Keratinocyte (primary cell): ENCODE measurements at regions not wholly inside any gene's neighbourhood (a gene's known extent, or its start where the extent isn't known, plus 50 kb on each side); places are given as distances from the start of the nearest gene placed in this dataset.

Source experiments
- DNase-seq: peaks from one replicate; pipeline ENCODE4 v3.0.0-alpha.2; 2011; ENCODE audit warnings: low read depth, missing footprints, low spot score
- FAIRE-seq: peaks from 2 replicates; lab custom pipeline; 2011; peaks lifted over from hg19 to GRCh38; lab: Jason Lieb, UNC
- H2AFZ ChIP-seq: 2 replicates; pipeline ENCODE4 v1.6.0; 2012; ENCODE audit warnings: low read length, control low read depth, inconsistent platforms; ENCODE audit not compliant: control insufficient read depth
- H3K27ac ChIP-seq: 2 replicates; pipeline ENCODE4 v1.5.1; 2011; ENCODE audit warnings: low read length; ENCODE audit not compliant: control insufficient read depth, insufficient read depth
- H3K27me3 ChIP-seq: 3 replicates; pipeline ENCODE4 v1.6.0; 2011; ENCODE audit warnings: low read length; ENCODE audit not compliant: control insufficient read depth, insufficient read depth; ENCODE audit errors: extremely low read depth
- H3K36me3 ChIP-seq, 2 experiments: 2 replicates in 1 of 2; 3 replicates in 1 of 2; pipeline ENCODE4 v1.5.1; 2011; ENCODE audit warnings: low read length in 2 of 2, mild to moderate bottlenecking in 1 of 2; ENCODE audit not compliant: control insufficient read depth in 2 of 2, insufficient read depth in 2 of 2; ENCODE audit errors: extremely low read depth in 1 of 2
- H3K4me1 ChIP-seq: 3 replicates; pipeline ENCODE4 v1.5.1; 2011; ENCODE audit warnings: low read length; ENCODE audit not compliant: control insufficient read depth, insufficient read depth; ENCODE audit errors: extremely low read depth
- H3K4me2 ChIP-seq: 3 replicates; pipeline ENCODE4 v1.6.0; 2011; ENCODE audit warnings: low read depth, low read length; ENCODE audit not compliant: control insufficient read depth, insufficient read depth; ENCODE audit errors: extremely low read depth
- H3K4me3 ChIP-seq, 3 experiments: fragments of 200-600 bp in 1 of 3; sonication (generic) in 1 of 3; 2 replicates in 2 of 3; 3 replicates in 1 of 3; pipeline ENCODE4 v1.5.1; 2011 to 2016; ENCODE audit warnings: low read length in 3 of 3, mild to moderate bottlenecking in 3 of 3, control low read depth in 2 of 3, inconsistent platforms in 1 of 3, low read depth in 1 of 3, mixed read lengths in 1 of 3, mixed run types in 1 of 3, moderate library complexity in 1 of 3; ENCODE audit not compliant: control insufficient read depth in 2 of 3, insufficient read depth in 2 of 3; ENCODE audit errors: extremely low read depth in 1 of 3
- H3K79me2 ChIP-seq: 2 replicates; pipeline ENCODE4 v1.6.0; 2012; ENCODE audit warnings: low read length; ENCODE audit not compliant: control insufficient read depth, insufficient read depth
- H3K9ac ChIP-seq: 3 replicates; pipeline ENCODE4 v1.6.0; 2011; ENCODE audit warnings: low read length; ENCODE audit not compliant: control insufficient read depth, insufficient read depth; ENCODE audit errors: extremely low read depth
- H3K9me1 ChIP-seq: 3 replicates; pipeline ENCODE4 v1.6.0; 2011; ENCODE audit warnings: low read length; ENCODE audit not compliant: control insufficient read depth, insufficient read depth; ENCODE audit errors: extremely low read depth
- H3K9me3 ChIP-seq: 2 replicates; pipeline ENCODE4 v1.5.1; 2012; ENCODE audit warnings: low read depth, low read length; ENCODE audit not compliant: control insufficient read depth
- H4K20me1 ChIP-seq: 3 replicates; pipeline ENCODE4 v1.6.0; 2011; ENCODE audit warnings: low read length; ENCODE audit not compliant: control insufficient read depth, insufficient read depth; ENCODE audit errors: extremely low read depth
- CTCF ChIP-seq, 3 experiments: IDR thresholded peaks in 1 of 3; conservative IDR thresholded peaks in 1 of 3; optimal IDR thresholded peaks in 1 of 3; 2 replicates in 2 of 3; 3 replicates in 1 of 3; pipeline versions ENCODE3 to v1.5.1; 2011; ENCODE audit warnings: low read length in 3 of 3, mild to moderate bottlenecking in 3 of 3, moderate library complexity in 2 of 3, control low read depth in 1 of 3, inconsistent platforms in 1 of 3; ENCODE audit not compliant: insufficient read depth in 2 of 3; ENCODE audit errors: extremely low read depth in 1 of 3
- EZH2 ChIP-seq: IDR thresholded peaks from one replicate; pipeline ENCODE4 v1.6.1; 2012; ENCODE audit warnings: inconsistent platforms, mild to moderate bottlenecking, low read length, moderate library complexity
- dilution Hi-C: fragments of 300-500 bp; cut with MboI; formaldehyde crosslinking; loops from one replicate; pipeline ENCODE4 v1.7.0; 2020; ENCODE audit warnings: low sequenced_read_pairs; ENCODE audit not compliant: extremely low pct_ligation_motif_present

- no peaks in the 10 kb centered on the region for H3K9me3 ChIP-seq
- no peaks in the 10 kb centered on the region for H3K36me3 ChIP-seq
- H2AFZ ChIP-seq, result no peak overlapping the region
- no peak overlapping the region for H3K9ac ChIP-seq
- H3K4me3 ChIP-seq, result no peak overlapping the region
- no peak overlapping the region for H3K4me2 ChIP-seq
- no peaks in the 10 kb centered on the region for H3K9me1 ChIP-seq
- H3K27me3 ChIP-seq, result peaks cover 22% of the 10 kb centered on the region
- no peak overlapping the region for H3K27ac ChIP-seq
- DNase-seq (no peak), FAIRE-seq (no peak)
- no peaks in the 10 kb centered on the region for H3K79me2 ChIP-seq
- dilution Hi-C loops, result no loop called here
- H4K20me1 ChIP-seq, result no peaks in the 10 kb centered on the region
- TF ChIP-seq EZH2, result no peak
- TF ChIP-seq CTCF (optimal IDR thresholded peaks at IDR 0.05 in 1 of 3, IDR thresholded peaks at IDR 0.05 in 1 of 3, conservative IDR thresholded peaks at IDR 0.05 in 1 of 3; ENCODE audit: extremely low read depth in 1 of 3, insufficient read depth in 2 of 3, low read length in 3 of 3), result no peak
- H3K4me1 ChIP-seq, result no peaks in the 10 kb centered on the region
Measured at GRCh38 chr5:172575816-172576545, 65.1 kb upstream of the NEURL1B start.

GRCh38 chr5:172575416-172575815 is 65.6 kb upstream of the NEURL1B start:
- DNase-seq, result no peak
- Histone ChIP-seq H3K4me3 (no peak overlapping the region), H3K9me3 (no peaks in the 10 kb centered on the region), H3K4me2 (no peak overlapping the region), H3K4me1 (no peaks in the 10 kb centered on the region), H3K79me2 (no peaks in the 10 kb centered on the region), H3K27ac (no peak overlapping the region), H4K20me1 (no peaks in the 10 kb centered on the region), H3K9ac (no peak overlapping the region), H3K27me3 (peaks cover 25% of the 10 kb centered on the region), H3K9me1 (no peaks in the 10 kb centered on the region), H3K36me3 (no peaks in the 10 kb centered on the region), H2AFZ (no peak overlapping the region)
- TF ChIP-seq CTCF (optimal IDR thresholded peaks at IDR 0.05 in 1 of 3, IDR thresholded peaks at IDR 0.05 in 1 of 3, conservative IDR thresholded peaks at IDR 0.05 in 1 of 3; ENCODE audit: extremely low read depth in 1 of 3, insufficient read depth in 2 of 3, low read length in 3 of 3) (no peak), EZH2 (no peak)
- dilution Hi-C loops, result no loop called here
- no peak for FAIRE-seq
